HG03025 (cell line): ENCODE measurements at regions not wholly inside any gene's neighbourhood (a gene's known extent, or its start where the extent isn't known, plus 50 kb on each side); places are given as distances from the start of the nearest gene placed in this dataset.
"Not testable (repeated sequence)": the region's sequence is repeated elsewhere in the genome, so short reads cannot be mapped to it uniquely, and the experiment has no call there.

ENCODE experiments used
- ATAC-seq: cut with Tn5 transposase; IDR thresholded peaks from one replicate; pipeline ENCODE4 v1.9.1; 2021; ENCODE audit warnings: mild to moderate bottlenecking, moderate library complexity; ENCODE audit not compliant: unreplicated experiment, low FRiP score

DNA sequence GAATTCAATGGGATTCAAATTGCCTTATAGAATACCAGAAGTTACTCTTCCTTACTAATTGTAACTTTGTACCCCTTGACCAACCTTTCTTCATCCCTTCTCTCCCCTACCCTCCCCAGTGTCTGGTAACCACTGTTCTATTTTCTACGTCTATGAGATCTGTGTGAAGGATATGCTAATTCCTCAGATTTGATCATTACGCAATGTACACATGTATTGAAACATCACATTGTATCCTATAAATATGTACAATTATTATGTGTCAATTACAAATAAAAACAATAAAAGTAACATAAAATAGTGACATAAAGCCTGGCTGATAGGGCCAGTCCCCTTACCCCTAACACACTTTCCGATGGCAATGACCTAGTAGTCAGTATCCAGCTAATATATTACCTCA, 95.1 kb upstream of the GRIA3 start:
- ATAC-seq: no peak

DNA sequence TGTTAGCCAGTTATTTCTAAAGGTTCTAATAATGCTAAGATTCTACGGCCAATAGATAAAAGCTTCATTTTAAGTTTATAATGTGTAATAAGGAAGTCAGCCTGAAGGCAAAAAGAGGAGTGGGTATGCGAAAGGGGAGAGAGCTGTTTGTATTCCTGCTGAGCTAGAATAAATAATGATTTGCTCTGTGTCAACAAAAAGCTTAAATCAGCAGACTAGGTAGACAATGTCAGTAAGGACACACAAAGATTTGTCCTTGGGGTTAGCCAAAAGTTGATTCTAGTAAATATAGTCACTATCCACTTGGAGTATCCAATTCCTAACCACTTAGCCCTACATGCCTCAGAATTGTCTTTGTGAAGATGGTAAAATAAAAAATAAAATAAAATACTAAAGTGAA, 90.3 kb upstream of the GRIA3 start:
- no peak for ATAC-seq

DNA sequence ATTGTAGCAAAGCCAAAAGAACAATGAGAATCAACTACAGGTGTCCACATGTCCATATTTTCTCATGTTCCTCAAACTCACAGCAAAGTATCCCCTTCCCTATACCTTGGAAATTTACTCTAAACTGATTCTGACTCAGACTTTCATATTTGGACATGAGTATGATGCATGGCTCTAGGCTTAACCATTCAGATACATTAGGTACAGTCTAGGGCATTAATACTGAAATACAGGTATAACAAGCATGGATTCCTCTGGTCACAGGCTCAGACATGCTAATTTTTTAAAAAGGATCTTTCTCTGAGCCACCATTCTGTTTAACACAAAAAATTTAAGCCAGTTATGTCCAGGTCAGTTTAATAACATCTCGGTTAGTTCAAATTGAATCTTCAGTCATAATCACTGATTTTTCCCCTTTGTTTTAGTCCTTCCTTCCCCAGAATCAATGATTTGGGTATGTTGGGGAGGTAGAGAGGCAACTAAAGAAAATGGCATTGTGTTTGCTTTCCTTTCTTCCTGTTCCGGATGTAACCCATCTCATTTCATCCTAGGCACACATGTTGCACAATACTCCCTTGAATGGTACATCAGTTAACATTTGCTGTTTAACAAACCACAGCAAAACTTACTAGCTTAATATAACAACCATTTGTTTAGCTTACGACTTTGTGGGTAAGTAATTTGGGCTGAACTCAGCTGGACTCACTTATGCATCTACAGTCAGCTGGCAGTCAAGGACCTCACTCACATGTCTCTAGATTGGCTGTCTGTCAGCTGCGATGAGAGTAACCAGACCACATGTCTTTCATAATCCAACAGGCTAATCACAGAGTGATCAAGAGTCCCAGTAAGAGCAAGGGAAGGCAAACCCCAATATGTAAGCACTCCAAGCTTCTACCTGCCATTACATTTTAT, 75.3 kb upstream of the GRIA3 start:
- no peak for ATAC-seq

DNA sequence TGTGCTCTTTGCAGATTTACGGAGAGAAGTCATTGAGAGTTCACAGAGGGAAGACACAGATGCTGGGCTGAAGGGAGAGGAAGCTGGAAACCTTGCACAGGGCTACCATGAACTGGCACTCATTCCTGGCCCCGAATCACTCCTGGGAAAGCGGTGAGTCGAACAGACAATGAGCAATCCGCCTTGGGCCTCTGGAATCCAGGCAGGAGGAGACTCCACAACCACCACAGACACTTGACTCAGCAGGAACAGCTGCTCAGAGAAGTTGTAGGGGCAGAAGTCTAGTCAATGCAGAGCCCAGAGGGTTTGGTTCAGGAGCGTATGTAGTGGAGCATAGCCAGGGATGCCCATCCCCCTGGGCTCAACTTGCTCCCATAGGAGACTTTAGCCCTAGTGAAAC, 62.8 kb upstream of the GRIA3 start:
- ATAC-seq: no peak

DNA sequence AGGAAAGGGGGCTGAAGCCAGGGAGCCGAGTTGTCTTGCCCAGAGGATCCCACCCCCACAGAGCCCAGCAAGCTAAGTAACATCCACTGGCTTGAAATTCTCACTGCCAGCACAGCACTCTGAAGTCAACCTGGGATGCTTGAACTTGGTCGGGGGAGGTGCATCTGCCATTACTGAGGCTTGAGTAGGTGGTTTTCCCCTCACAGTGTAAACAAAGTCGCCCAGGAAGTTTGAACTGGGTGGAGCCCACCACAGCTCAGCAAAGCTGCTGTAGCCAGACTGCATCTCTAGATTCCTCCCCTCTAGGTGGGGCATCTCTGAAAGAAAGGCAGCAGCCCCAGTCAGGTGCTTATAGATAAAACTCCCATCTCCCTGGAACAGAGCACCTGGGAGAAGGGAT, 54.3 kb upstream of the GRIA3 start:
- ATAC-seq: not testable (repeated sequence)
